Ovary (tissue), 3 donors: ENCODE measurements at regions not wholly inside any gene's neighbourhood (a gene's known extent, or its start where the extent isn't known, plus 50 kb on each side); places are given as distances from the start of the nearest gene placed in this dataset.

ENCODE experiments used
- CTCF ChIP-seq, 3 donors: fragments of 450-650 bp in 2 of 3; fragments of 200-600 bp in 1 of 3; IDR thresholded peaks; one replicate each; pipeline versions ENCODE4 v1.5.1 to v1.8.0; 2016 to 2022; ENCODE audit warnings: antibody characterized with exemption in 3 of 3, mild to moderate bottlenecking in 1 of 3
- EP300 ChIP-seq: sonication (generic); formaldehyde crosslinking; IDR thresholded peaks from one replicate; pipeline ENCODE4 v1.6.1; 2017; ENCODE audit warnings: antibody characterized with exemption
- POLR2A ChIP-seq: fragments of 450-650 bp; IDR thresholded peaks from one replicate; pipeline ENCODE4 v1.6.1; 2017; ENCODE audit warnings: antibody characterized with exemption, mild to moderate bottlenecking, moderate library complexity
- donor health status: DM: no; HTN: no; CAD: no.

- no peak for TF ChIP-seq CTCF (IDR thresholded peaks at IDR 0.05)
- no peak for TF ChIP-seq EP300
- no peak for TF ChIP-seq POLR2A
Observed at GRCh38 chr12:41888285-41888684, 256.4 kb downstream of the GXYLT1 start.
